ENCODE measurements at regions not wholly inside any gene's neighbourhood (a gene's known extent, or its start where the extent isn't known, plus 50 kb on each side); places are given as distances from the start of the nearest gene placed in this dataset.

GRCh38 chr22:46066691-46067090 lies 83.6 kb upstream of the PPARA start:
- DNase-seq (ENCODE audit: low read depth), result no peak

- no peak for DNase-seq (ENCODE audit: low read depth)
Observed at GRCh38 chr22:46067159-46068111, 82.9 kb upstream of the PPARA start.

GRCh38 chr22:46068181-46068592 lies 82.1 kb upstream of the PPARA start:
- no peak for DNase-seq (ENCODE audit: low read depth)

- no peak for DNase-seq (ENCODE audit: low read depth)
Observed at GRCh38 chr22:46068593-46069491, 81.5 kb upstream of the PPARA start.

GRCh38 chr22:46069521-46070214 lies 80.7 kb upstream of the PPARA start:
- no peak for DNase-seq (ENCODE audit: low read depth)

GRCh38 chr22:46070215-46070802 lies 80.0 kb upstream of the PPARA start:
- DNase-seq (ENCODE audit: low read depth), result no peak

GRCh38 chr22:46070803-46071450 lies 79.4 kb upstream of the PPARA start:
- DNase-seq (ENCODE audit: low read depth), result no peak

- DNase-seq (ENCODE audit: low read depth), result no peak
Observed at GRCh38 chr22:46071451-46072109, 78.7 kb upstream of the PPARA start.

- DNase-seq (ENCODE audit: low read depth), result no peak
Observed at GRCh38 chr22:46072110-46072881, 78.0 kb upstream of the PPARA start.

- no peak for DNase-seq (ENCODE audit: low read depth)
Observed at GRCh38 chr22:46072981-46073682, 77.2 kb upstream of the PPARA start.

GRCh38 chr22:46073683-46074504 lies 76.4 kb upstream of the PPARA start:
- DNase-seq (ENCODE audit: low read depth), result no peak

- DNase-seq (ENCODE audit: low read depth), result no peak
Observed at GRCh38 chr22:46074771-46075551, 75.4 kb upstream of the PPARA start.

- DNase-seq (ENCODE audit: low read depth), result no peak
Observed at GRCh38 chr22:46075764-46076531, 74.4 kb upstream of the PPARA start.

- no peak for DNase-seq (ENCODE audit: low read depth)
Observed at GRCh38 chr22:46076651-46077339, 73.5 kb upstream of the PPARA start.

GRCh38 chr22:46077669-46078099 lies 72.6 kb upstream of the PPARA start:
- DNase-seq (ENCODE audit: low read depth), result no peak
